ACC112 (cell line): ENCODE measurements at regions not wholly inside any gene's neighbourhood (a gene's known extent, or its start where the extent isn't known, plus 50 kb on each side); places are given as distances from the start of the nearest gene placed in this dataset.
"Not testable (repeated sequence)": the region's sequence is repeated elsewhere in the genome, so short reads cannot be mapped to it uniquely, and the experiment has no call there.

Experiments used
- H2AFZ ChIP-seq: fragments of 200-600 bp; sonication (generic); one replicate; pipeline ENCODE4 v1.6.0; 2017; ENCODE audit warnings: antibody characterized with exemption, low read length; ENCODE audit not compliant: unreplicated experiment
- H3K27ac ChIP-seq: fragments of 200-600 bp; sonication (generic); 2 replicates; pipeline ENCODE4 v1.5.1; 2014; ENCODE audit warnings: low read depth, mild to moderate bottlenecking, antibody characterized with exemption, low read length, moderate library complexity
- H3K27me3 ChIP-seq: fragments of 200-600 bp; sonication (generic); 2 replicates; pipeline ENCODE4 v1.6.1; 2014; ENCODE audit warnings: mild to moderate bottlenecking, antibody characterized with exemption, low read length, moderate library complexity, mixed read lengths; ENCODE audit not compliant: insufficient read depth
- H3K36me3 ChIP-seq: fragments of 200-600 bp; sonication (generic); 2 replicates; pipeline ENCODE4 v1.6.1; 2016; ENCODE audit warnings: mild to moderate bottlenecking, antibody characterized with exemption, low read length, moderate library complexity, mixed read lengths; ENCODE audit not compliant: insufficient read depth
- H3K4me1 ChIP-seq: fragments of 200-600 bp; sonication (generic); one replicate; pipeline ENCODE4 v1.6.1; 2016; ENCODE audit warnings: low read length, mixed read lengths; ENCODE audit not compliant: insufficient read depth, unreplicated experiment, control insufficient read depth
- H3K4me3 ChIP-seq: fragments of 200-600 bp; sonication (generic); 2 replicates; pipeline ENCODE4 v1.5.1; 2014; ENCODE audit warnings: mild to moderate bottlenecking, low read depth, low read length
- H3K79me2 ChIP-seq: fragments of 200-600 bp; sonication (generic); one replicate; pipeline ENCODE4 v1.6.0; 2016; ENCODE audit warnings: low read length; ENCODE audit not compliant: control insufficient read depth, unreplicated experiment, insufficient read depth

- not testable (repeated sequence) for H3K4me1 ChIP-seq, H2AFZ ChIP-seq, H3K27ac ChIP-seq, H3K36me3 ChIP-seq, H3K4me3 ChIP-seq, H3K79me2 ChIP-seq, H3K27me3 ChIP-seq
Measured at GRCh38 chr14:106717544-106717943, 1191.2 kb downstream of the TMEM121 start.

- not testable (repeated sequence) for H2AFZ ChIP-seq, H3K27ac ChIP-seq, H3K4me3 ChIP-seq, H3K79me2 ChIP-seq, H3K4me1 ChIP-seq, H3K36me3 ChIP-seq, H3K27me3 ChIP-seq
Measured at GRCh38 chr14:106719880-106720279, 1193.5 kb downstream of the TMEM121 start.

- H3K27ac ChIP-seq, H3K79me2 ChIP-seq, H3K27me3 ChIP-seq, H3K36me3 ChIP-seq, H3K4me1 ChIP-seq, H3K4me3 ChIP-seq, H2AFZ ChIP-seq: not testable (repeated sequence)
Measured at GRCh38 chr14:106721926-106722325, 1195.5 kb downstream of the TMEM121 start.

- H3K36me3 ChIP-seq, H3K79me2 ChIP-seq, H2AFZ ChIP-seq, H3K27ac ChIP-seq, H3K27me3 ChIP-seq, H3K4me3 ChIP-seq, H3K4me1 ChIP-seq: not testable (repeated sequence)
Measured at GRCh38 chr14:106722813-106723687, 1196.7 kb downstream of the TMEM121 start.

- H3K27me3 ChIP-seq, H3K4me1 ChIP-seq, H3K27ac ChIP-seq, H3K4me3 ChIP-seq, H3K36me3 ChIP-seq, H2AFZ ChIP-seq, H3K79me2 ChIP-seq: not testable (repeated sequence)
Measured at GRCh38 chr14:106727962-106728361, 1201.6 kb downstream of the TMEM121 start.

GRCh38 chr14:106728611-106729010 is 1202.2 kb downstream of the TMEM121 start:
- no peak overlapping the region for H3K27ac ChIP-seq
- no peaks in the 10 kb centered on the region for H3K27me3 ChIP-seq
- H3K4me3 ChIP-seq = no peak overlapping the region
- H3K79me2 ChIP-seq = no peaks in the 10 kb centered on the region
- H2AFZ ChIP-seq = no peak overlapping the region
- no peaks in the 10 kb centered on the region for H3K4me1 ChIP-seq
- no peaks in the 10 kb centered on the region for H3K36me3 ChIP-seq

GRCh38 chr14:106729551-106729950 is 1203.2 kb downstream of the TMEM121 start:
- H3K4me1 ChIP-seq = no peaks in the 10 kb centered on the region
- no peak overlapping the region for H3K27ac ChIP-seq
- H3K36me3 ChIP-seq = no peaks in the 10 kb centered on the region
- H2AFZ ChIP-seq = no peak overlapping the region
- no peaks in the 10 kb centered on the region for H3K27me3 ChIP-seq
- no peak overlapping the region for H3K4me3 ChIP-seq
- H3K79me2 ChIP-seq = no peaks in the 10 kb centered on the region

- no peaks in the 10 kb centered on the region for H3K27me3 ChIP-seq
- H3K36me3 ChIP-seq = no peaks in the 10 kb centered on the region
- no peak overlapping the region for H2AFZ ChIP-seq
- H3K4me3 ChIP-seq = no peak overlapping the region
- no peaks in the 10 kb centered on the region for H3K79me2 ChIP-seq
- no peak overlapping the region for H3K27ac ChIP-seq
- H3K4me1 ChIP-seq = no peaks in the 10 kb centered on the region
Measured at GRCh38 chr14:106733771-106734170, 1207.4 kb downstream of the TMEM121 start.

GRCh38 chr14:106737021-106737420 is 1210.6 kb downstream of the TMEM121 start:
- Histone ChIP-seq H2AFZ (no peak overlapping the region), H3K79me2 (no peaks in the 10 kb centered on the region), H3K27ac (no peak overlapping the region), H3K4me1 (no peaks in the 10 kb centered on the region), H3K27me3 (no peaks in the 10 kb centered on the region), H3K36me3 (no peaks in the 10 kb centered on the region), H3K4me3 (no peak overlapping the region)

- Histone ChIP-seq H2AFZ (no peak overlapping the region), H3K27ac (no peak overlapping the region), H3K36me3 (no peaks in the 10 kb centered on the region), H3K4me1 (no peaks in the 10 kb centered on the region), H3K4me3 (no peak overlapping the region), H3K79me2 (no peaks in the 10 kb centered on the region), H3K27me3 (no peaks in the 10 kb centered on the region)
Measured at GRCh38 chr14:106738075-106738474, 1211.7 kb downstream of the TMEM121 start.

- H3K4me1 ChIP-seq, H3K36me3 ChIP-seq, H3K4me3 ChIP-seq, H3K27me3 ChIP-seq, H2AFZ ChIP-seq, H3K27ac ChIP-seq, H3K79me2 ChIP-seq: not testable (repeated sequence)
Measured at GRCh38 chr14:106738598-106739258, 1212.3 kb downstream of the TMEM121 start.
